ENCODE measurements at regions not wholly inside any gene's neighbourhood (a gene's known extent, or its start where the extent isn't known, plus 50 kb on each side); places are given as distances from the start of the nearest gene placed in this dataset.

DNA sequence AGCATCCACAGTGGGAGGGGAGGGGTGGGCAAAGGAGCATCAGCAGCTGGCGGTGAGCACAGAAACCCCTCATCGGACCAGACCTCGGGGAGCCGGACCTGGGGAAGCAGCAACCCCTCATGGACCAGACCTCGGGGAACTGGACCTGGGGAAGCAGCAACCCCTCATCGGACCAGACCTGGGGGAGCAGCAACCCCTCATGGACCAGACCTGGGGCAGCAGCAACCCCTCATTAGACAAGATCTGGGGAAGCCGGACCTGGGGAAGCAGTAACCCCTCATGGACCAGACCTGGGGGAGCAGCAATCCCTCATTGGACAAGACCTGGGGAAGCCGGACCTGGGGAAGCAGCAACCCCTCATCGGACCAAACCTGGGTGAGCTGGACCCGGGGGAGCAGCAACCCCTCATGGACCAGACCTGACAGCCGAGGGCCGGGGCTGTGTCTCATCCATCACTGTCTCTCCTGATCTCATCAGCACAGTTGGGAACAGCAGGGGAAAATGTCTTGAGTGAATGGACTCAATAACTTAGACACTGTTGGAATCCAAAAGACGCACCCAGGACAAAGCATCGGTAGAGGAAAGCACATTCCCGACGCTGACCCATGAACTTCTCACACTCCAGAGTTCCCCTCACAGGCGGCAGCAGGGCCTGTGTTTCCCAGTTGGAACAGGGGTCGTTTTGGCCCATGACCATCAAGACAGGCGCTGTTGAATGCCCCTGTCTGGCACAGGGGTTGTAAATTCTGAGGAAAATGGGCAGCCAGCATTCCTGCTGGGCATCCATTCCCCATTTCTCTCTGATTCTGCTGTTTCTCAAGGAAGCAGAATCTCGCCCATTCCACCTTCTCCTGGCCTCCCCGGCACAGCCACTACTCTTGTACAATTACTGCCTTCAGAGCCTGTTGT is 1494.6 kb downstream of the TBC1D22A start:
- DNase-seq = no peak

- DNase-seq = no peak
These were observed 1493.7 kb downstream of the TBC1D22A start for GRCh38 chr22:48256041-48256739.

DNA sequence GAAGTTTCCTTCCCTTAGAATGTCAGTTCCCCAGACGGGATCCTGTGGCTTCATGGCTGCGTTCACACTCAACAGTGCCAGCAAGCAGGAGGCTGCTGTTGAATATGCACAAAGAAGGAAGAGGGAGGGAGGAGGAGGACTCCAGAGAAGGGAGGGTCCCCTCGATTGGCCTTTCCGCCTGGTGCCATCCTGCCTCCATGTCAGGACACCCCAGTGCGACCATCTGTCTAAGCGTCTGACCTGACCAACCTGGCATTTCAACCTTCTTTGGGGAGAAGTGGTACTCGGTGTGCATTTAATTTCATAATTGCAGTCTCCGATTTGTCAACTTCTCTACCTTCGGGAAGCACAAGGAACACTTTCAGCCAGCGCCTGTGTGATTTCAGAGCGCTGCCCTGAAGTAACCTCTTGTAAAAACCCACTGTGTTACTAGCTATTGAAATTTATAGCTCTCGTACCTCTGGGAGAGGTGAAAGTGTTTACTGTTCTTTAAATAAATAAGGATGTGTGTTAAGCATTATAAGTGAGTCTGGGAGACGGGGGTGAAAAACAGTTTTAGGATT is 1491.9 kb downstream of the TBC1D22A start:
- DNase-seq = peak; percentile 11

DNA sequence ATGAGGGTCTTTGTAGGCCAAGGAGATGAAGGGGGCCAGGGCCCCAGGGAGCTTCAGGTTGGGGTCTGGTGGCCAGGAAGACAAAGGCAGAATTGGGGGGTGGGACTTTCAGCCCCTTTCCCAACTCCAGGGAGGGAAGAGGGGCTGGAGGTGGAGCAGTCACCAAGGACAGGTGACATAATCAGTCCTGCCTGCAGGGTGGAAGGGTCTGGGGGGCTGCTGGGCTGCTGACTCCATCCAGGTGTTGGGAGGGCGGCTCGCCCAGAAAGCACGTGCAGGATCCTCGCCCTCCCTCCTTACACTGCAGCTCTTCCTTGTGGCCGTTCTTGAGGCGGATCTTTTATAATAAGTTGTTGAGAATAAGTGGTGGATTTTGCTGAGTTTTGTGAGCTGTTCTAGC is 1491.1 kb downstream of the TBC1D22A start:
- no peak for DNase-seq

GRCh38 chr22:48253136-48253535 is 1490.7 kb downstream of the TBC1D22A start:
- no peak for DNase-seq

DNA sequence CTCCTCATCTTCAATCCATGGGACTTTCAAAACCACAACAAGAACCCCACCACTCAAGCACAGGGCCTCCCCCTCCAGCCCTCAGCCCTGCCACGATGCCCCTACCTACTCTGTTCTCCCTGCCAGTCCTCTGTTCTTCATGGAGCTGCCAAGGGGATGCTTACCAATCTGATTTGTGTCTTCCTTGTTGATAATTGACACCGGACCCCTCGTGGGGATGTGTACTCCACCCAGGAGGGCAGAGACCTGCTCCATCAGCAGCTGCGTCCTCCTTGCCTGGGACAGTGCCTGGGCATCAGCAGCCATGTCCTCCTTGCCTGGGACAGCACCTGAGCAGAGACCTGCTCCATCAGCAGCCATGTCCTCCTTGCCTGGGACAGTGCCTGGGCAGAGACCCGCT is 1489.2 kb downstream of the TBC1D22A start:
- no peak for DNase-seq

- DNase-seq = no peak
These were observed 1488.6 kb downstream of the TBC1D22A start for GRCh38 chr22:48250937-48251530.

- no peak for DNase-seq
These were observed 1487.9 kb downstream of the TBC1D22A start for GRCh38 chr22:48250286-48250895.

GRCh38 chr22:48249713-48250268 is 1487.3 kb downstream of the TBC1D22A start:
- DNase-seq = no peak

DNA sequence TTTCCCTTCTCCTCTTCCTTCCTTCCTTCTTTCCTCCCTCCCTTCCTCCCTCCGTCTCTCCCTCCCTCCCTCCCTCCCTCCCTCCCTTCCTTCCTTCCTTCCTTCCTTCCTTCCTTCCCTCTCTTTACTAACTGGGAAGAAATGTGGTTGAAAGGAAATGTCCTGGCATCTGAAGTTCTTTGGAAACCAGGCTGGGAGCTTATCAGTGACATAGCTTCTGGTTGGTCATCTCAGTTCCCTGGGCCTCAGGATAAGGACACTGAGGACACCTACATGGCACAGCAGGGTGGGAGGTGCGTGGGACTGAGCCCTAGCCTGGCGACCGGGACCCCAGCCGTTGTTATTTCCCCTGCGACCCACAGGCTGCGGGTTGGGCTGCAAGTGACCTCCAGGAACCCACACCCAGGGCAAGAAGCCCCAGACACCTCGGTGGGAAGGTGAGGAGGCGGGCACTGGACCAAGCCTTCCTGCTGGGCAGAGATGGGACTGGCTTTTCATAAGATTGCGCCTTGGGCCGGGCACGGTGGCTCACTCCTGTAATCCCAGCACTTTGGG is 1486.5 kb downstream of the TBC1D22A start:
- DNase-seq = no peak

GRCh38 chr22:48247829-48248228 is 1485.4 kb downstream of the TBC1D22A start:
- DNase-seq = no peak

DNA sequence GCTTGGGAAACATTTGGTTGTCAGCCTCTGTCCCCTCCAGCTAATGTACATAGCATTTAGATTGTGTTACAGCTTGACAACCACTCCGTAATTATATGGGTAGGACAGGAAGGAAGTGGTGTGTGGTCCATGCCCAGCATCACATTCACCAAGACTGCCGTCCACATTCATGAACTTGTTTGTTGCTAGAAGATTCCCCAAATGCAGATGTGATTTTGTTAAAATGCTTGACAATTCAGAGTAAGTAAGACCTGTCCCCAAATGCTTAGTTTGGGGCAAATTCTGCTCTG is 1482.7 kb downstream of the TBC1D22A start:
- no peak for DNase-seq

DNA sequence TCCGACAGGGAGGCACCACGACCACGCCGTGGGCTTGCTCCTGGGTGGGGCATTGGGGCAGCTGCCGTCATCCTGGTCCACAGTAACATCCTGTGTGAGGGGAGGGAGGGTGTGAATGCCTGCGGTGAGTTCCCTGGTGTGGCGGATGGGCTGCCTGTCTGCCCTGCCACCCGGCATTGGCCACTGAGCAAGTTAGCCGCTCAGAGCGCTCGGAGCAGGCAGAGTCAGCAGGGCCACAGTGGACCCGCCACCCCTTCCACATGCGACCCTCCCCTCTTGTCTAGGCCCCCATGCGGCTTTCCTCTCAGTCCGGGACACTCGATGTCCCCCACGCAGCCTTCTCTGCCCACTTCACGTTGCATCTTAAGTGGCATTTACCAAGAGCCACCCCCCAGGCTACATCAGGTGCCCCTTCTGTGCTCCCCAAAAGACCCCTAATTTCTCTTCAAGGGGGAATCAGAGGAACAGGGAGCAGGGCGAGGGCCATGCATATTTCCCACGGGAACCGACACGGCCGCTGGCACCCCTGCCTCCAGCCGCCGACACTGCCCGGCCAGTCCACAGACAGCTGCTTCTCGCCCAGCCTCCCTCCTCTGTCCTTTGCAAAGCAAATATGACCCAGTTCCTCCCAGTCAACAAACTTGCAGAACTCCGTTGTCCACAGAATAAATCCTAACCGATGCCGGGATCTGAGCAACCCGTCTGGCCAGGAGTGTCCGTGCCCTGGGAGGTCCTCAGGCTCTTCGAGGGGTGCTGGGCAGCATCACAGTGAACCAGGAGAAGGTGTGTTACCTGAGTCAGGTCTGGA is 1482.1 kb downstream of the TBC1D22A start:
- no peak for DNase-seq

DNA sequence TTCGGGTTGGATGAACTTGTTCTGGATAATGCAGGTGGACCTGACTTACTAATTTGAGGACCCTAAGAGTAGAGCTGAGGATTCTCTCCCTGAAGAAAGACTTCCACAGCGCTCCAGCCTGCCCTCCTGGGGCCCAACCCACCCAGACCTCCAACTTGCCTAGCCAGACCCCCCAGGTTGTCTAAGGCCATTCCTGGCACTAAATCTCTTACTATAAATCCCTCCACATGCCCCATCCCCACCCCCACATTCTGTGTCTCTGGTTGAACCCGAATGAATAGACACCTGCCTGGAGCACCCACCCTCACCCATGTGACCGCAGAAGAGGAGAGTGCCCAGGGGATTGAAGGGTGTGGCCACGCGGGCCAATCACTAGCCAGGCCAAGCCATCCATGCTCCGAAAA is 1480.0 kb downstream of the TBC1D22A start:
- DNase-seq = no peak

GRCh38 chr22:48241658-48242057 is 1479.2 kb downstream of the TBC1D22A start:
- DNase-seq = no peak

- DNase-seq = no peak
These were observed 1478.4 kb downstream of the TBC1D22A start for GRCh38 chr22:48240935-48241230.

- no peak for DNase-seq
These were observed 1477.9 kb downstream of the TBC1D22A start for GRCh38 chr22:48240148-48240934.

DNA sequence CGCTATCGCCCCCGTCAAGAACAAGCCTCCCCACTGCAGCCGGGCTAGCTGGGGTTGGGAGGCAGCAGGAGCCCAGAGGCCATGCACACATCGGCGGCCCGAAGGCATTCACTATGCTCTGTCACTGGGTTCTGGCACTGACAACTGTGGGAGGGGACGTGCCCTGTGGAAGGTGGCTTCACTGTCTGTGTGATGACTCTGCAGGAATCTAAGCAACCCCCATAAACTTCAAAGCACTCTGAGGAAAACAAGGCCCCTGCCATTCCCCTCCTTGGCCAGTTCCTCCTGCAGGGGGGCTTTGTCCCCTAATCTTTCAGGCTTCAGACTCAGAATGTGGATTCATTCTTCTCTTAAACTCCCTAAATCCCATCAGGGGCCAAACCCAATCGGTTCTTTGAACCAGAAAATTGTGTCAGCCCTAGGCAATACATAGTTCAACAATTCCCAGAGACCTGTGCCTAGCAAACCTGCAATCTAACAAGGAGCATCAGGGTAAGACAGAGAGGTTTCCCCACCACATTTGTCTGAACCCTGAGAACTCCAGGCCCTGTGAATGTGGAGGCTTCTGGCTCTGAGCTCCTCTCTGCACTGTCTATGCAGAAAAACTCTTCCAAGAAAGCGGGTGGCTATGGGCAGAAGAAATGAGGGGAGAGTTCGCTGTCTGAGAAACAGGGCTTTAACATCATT is 1477.2 kb downstream of the TBC1D22A start:
- DNase-seq = no peak

- DNase-seq = no peak
These were observed 1476.5 kb downstream of the TBC1D22A start for GRCh38 chr22:48238966-48239365.

- no peak for DNase-seq
These were observed 1476.0 kb downstream of the TBC1D22A start for GRCh38 chr22:48238284-48238915.
